Hepatocyte (in vitro differentiated cells): ENCODE measurements at regions not wholly inside any gene's neighbourhood (a gene's known extent, or its start where the extent isn't known, plus 50 kb on each side); places are given as distances from the start of the nearest gene placed in this dataset.
"Not testable (repeated sequence)": the region's sequence is repeated elsewhere in the genome, so short reads cannot be mapped to it uniquely, and the experiment has no call there.

Source experiments
- DNase-seq: peaks from one replicate; pipeline ENCODE4 v3.0.0-alpha.2; 2016; ENCODE audit warnings: low spot score
- H2AFZ ChIP-seq: fragments of 200-600 bp; sonication (generic); 2 replicates; pipeline ENCODE4 v1.6.0; 2016; ENCODE audit warnings: antibody characterized with exemption, mild to moderate bottlenecking
- H3K27ac ChIP-seq: fragments of 200-600 bp; sonication (generic); 2 replicates; pipeline ENCODE4 v1.5.1; 2016; ENCODE audit warnings: mild to moderate bottlenecking
- H3K27me3 ChIP-seq: fragments of 200-600 bp; sonication (generic); 2 replicates; pipeline ENCODE4 v1.6.1; 2016
- H3K36me3 ChIP-seq: fragments of 200-600 bp; sonication (generic); replicated peaks from 2 replicates; pipeline ENCODE4 v1.5.1; 2016; ENCODE audit warnings: low read depth; ENCODE audit not compliant: insufficient read depth
- H3K4me1 ChIP-seq: fragments of 200-600 bp; sonication (generic); 2 replicates; pipeline ENCODE4 v1.5.1; 2016; ENCODE audit warnings: mild to moderate bottlenecking, moderate library complexity; ENCODE audit not compliant: insufficient read depth
- H3K4me2 ChIP-seq: fragments of 200-600 bp; sonication (generic); 2 replicates; pipeline ENCODE4 v1.6.0; 2016
- H3K4me3 ChIP-seq: fragments of 200-600 bp; sonication (generic); 2 replicates; pipeline ENCODE4 v1.5.1; 2016; ENCODE audit warnings: mild to moderate bottlenecking
- H3K79me2 ChIP-seq: fragments of 200-600 bp; sonication (generic); 2 replicates; pipeline ENCODE4 v1.6.0; 2017; ENCODE audit warnings: mild to moderate bottlenecking
- H3K9me2 ChIP-seq: fragments of 200-600 bp; sonication (generic); replicated peaks from 2 replicates; pipeline ENCODE4 v1.6.0; 2017; ENCODE audit warnings: mild to moderate bottlenecking; ENCODE audit not compliant: insufficient read depth
- H3K9me3 ChIP-seq: fragments of 200-600 bp; sonication (generic); 2 replicates; pipeline ENCODE4 v1.5.1; 2016; ENCODE audit warnings: low read depth, mild to moderate bottlenecking
- H4K20me1 ChIP-seq: fragments of 200-600 bp; sonication (generic); 2 replicates; pipeline ENCODE4 v1.6.0; 2016; ENCODE audit warnings: mild to moderate bottlenecking; ENCODE audit not compliant: insufficient read depth, poor library complexity, severe bottlenecking
- EZH2 ChIP-seq: fragments of 200-600 bp; sonication (generic); IDR thresholded peaks from 2 replicates; pipeline ENCODE4 v1.6.1; 2016; ENCODE audit warnings: antibody characterized with exemption, mild to moderate bottlenecking, borderline replicate concordance
- EZH2phosphoT487 ChIP-seq: fragments of 200-600 bp; sonication (generic); IDR thresholded peaks from one replicate; pipeline ENCODE4 v1.6.1; 2018; ENCODE audit warnings: antibody characterized with exemption, mild to moderate bottlenecking, low read depth, moderate library complexity; ENCODE audit not compliant: unreplicated experiment, severe bottlenecking
- WGBS: methylation state at CpG from one replicate; pipeline ENCODE4 v1.1.6; 2016; ENCODE audit warnings: low lambda C conversion rate; ENCODE audit errors: missing lambda C conversion rate; 5-methylcytosine and 5-hydroxymethylcytosine counted together
- TF ChIP-seq, protein P1 (sequence below): fragments of 200-600 bp; sonication (generic); IDR thresholded peaks from 2 replicates; pipeline ENCODE4 v1.5.1; 2016; ENCODE audit warnings: antibody characterized with exemption, mild to moderate bottlenecking; ENCODE audit not compliant: poor library complexity

- not testable (repeated sequence) for DNase-seq, H3K27me3 ChIP-seq, H3K9me3 ChIP-seq, H3K4me3 ChIP-seq, H3K79me2 ChIP-seq, H3K9me2 ChIP-seq, H3K36me3 ChIP-seq, H3K27ac ChIP-seq, H3K4me1 ChIP-seq, H3K4me2 ChIP-seq, H4K20me1 ChIP-seq, H2AFZ ChIP-seq
- 72% methylated on average over 8 of the region's 8 CpGs for WGBS
- TF ChIP-seq, protein P1, sequence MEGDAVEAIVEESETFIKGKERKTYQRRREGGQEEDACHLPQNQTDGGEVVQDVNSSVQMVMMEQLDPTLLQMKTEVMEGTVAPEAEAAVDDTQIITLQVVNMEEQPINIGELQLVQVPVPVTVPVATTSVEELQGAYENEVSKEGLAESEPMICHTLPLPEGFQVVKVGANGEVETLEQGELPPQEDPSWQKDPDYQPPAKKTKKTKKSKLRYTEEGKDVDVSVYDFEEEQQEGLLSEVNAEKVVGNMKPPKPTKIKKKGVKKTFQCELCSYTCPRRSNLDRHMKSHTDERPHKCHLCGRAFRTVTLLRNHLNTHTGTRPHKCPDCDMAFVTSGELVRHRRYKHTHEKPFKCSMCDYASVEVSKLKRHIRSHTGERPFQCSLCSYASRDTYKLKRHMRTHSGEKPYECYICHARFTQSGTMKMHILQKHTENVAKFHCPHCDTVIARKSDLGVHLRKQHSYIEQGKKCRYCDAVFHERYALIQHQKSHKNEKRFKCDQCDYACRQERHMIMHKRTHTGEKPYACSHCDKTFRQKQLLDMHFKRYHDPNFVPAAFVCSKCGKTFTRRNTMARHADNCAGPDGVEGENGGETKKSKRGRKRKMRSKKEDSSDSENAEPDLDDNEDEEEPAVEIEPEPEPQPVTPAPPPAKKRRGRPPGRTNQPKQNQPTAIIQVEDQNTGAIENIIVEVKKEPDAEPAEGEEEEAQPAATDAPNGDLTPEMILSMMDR: peak; percentile 37
These were observed 258.8 kb upstream of the PRKX start for GRCh38 chrX:3972104-3972858.

DNA sequence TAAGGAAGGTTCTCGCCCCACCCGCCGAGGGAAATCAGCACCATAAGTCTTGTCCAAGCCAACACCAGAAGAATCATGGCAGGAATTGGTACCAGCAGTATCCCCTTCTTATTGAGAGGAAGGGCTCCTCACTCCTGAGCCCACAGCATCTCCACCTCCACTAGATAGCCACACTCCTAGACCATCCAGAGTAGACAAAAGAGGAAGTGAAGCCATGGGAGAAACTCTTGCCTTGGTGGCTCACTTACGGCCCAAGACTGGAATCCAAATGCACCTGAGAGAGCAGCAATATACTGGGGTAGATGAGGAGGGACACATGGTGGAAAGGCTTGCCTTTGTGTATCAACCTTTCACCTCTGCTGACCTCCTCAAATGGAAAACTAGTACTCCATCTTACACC is 255.3 kb upstream of the PRKX start:
- Histone ChIP-seq H3K4me1 (no peaks in the 10 kb centered on the region), H3K9me3 (no peaks in the 10 kb centered on the region), H3K27ac (no peak overlapping the region), H3K27me3 (no peaks in the 10 kb centered on the region), H3K9me2 (no peaks in the 10 kb centered on the region), H3K4me2 (no peak overlapping the region), H3K36me3 (no peaks in the 10 kb centered on the region), H2AFZ (no peak overlapping the region), H3K4me3 (no peak overlapping the region), H3K79me2 (no peaks in the 10 kb centered on the region), H4K20me1 (no peaks in the 10 kb centered on the region)
- TF ChIP-seq EZH2phosphoT487 (no peak), EZH2 (no peak)
- TF ChIP-seq, protein P1: no peak
- no peak for DNase-seq
- 94% methylated on average over 4 of the region's 4 CpGs for WGBS

DNA sequence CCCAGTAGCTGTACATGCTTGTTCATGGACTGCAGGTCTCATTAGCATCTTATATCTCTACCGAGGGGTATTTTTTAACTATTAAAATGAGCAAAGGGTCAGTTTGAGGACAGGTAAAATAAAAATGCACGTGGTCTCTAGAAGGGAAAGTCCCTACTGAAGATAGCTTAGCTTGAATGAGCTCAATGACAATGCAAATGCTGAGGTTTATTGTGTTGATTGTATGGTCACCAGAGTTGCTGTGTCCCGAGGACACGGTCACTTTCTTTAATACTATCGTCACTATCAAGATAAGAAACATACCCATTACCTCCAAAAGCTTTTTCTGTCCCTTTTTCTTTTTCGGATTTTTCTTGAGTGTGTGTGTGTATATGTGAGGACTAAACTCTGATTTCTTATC is 250.5 kb upstream of the PRKX start:
- Histone ChIP-seq H4K20me1 (no peaks in the 10 kb centered on the region), H3K79me2 (no peaks in the 10 kb centered on the region), H3K27me3 (no peaks in the 10 kb centered on the region), H3K4me2 (no peak overlapping the region), H3K4me3 (no peak overlapping the region), H3K4me1 (no peaks in the 10 kb centered on the region), H3K27ac (no peak overlapping the region), H3K9me3 (no peaks in the 10 kb centered on the region), H3K9me2 (no peaks in the 10 kb centered on the region), H3K36me3 (no peaks in the 10 kb centered on the region), H2AFZ (no peak overlapping the region)
- no peak for DNase-seq
- 42% methylated on average over 6 of the region's 6 CpGs for WGBS
- no peak for TF ChIP-seq EZH2
- TF ChIP-seq, protein P1: no peak
- TF ChIP-seq EZH2phosphoT487: no peak
